ENCODE measurements at regions not wholly inside any gene's neighbourhood (a gene's known extent, or its start where the extent isn't known, plus 50 kb on each side); places are given as distances from the start of the nearest gene placed in this dataset.

GRCh38 chr6:140980265-140980887 lies 1152.3 kb upstream of the GJE1 start:
- Histone ChIP-seq H3K4me1 (ENCODE audit: control insufficient read depth in 2 of 2, insufficient read depth in 2 of 2, low read length in 2 of 2) (no peaks in the 10 kb centered on the region), H3K27me3 (ENCODE audit: control insufficient read depth in 2 of 2, insufficient read depth in 1 of 2, low read length in 1 of 2) (no peaks in the 10 kb centered on the region), H3K4me3 (ENCODE audit: low read length in 2 of 2) (no peak overlapping the region), H3K36me3 (ENCODE audit: control insufficient read depth in 2 of 2, insufficient read depth in 2 of 2, low read length in 1 of 2) (no peaks in the 10 kb centered on the region), H3K9me3 (ENCODE audit: control insufficient read depth in 2 of 2, insufficient read depth in 1 of 2, low read length in 1 of 2) (no peaks in the 10 kb centered on the region), H3K27ac (ENCODE audit: low read depth in 1 of 2, low read length in 1 of 2) (no peak overlapping the region)
- DNase-seq (ENCODE audit: low read depth in 6 of 9, low spot score in 9 of 9): no peak
- 76% methylated on average over 6 of the region's 6 CpGs for WGBS

GRCh38 chr6:140979642-140980091 lies 1153.1 kb upstream of the GJE1 start:
- Histone ChIP-seq H3K9me3 (ENCODE audit: control insufficient read depth in 2 of 2, insufficient read depth in 1 of 2, low read length in 1 of 2) (no peaks in the 10 kb centered on the region), H3K27ac (ENCODE audit: low read depth in 1 of 2, low read length in 1 of 2) (no peak overlapping the region), H3K4me1 (ENCODE audit: control insufficient read depth in 2 of 2, insufficient read depth in 2 of 2, low read length in 2 of 2) (no peaks in the 10 kb centered on the region), H3K4me3 (ENCODE audit: low read length in 2 of 2) (no peak overlapping the region), H3K36me3 (ENCODE audit: control insufficient read depth in 2 of 2, insufficient read depth in 2 of 2, low read length in 1 of 2) (no peaks in the 10 kb centered on the region), H3K27me3 (ENCODE audit: control insufficient read depth in 2 of 2, insufficient read depth in 1 of 2, low read length in 1 of 2) (no peaks in the 10 kb centered on the region)
- WGBS: 83% methylated on average over 4 of the region's 4 CpGs
- no peak for DNase-seq (ENCODE audit: low read depth in 6 of 9, low spot score in 9 of 9)

- Histone ChIP-seq H3K4me3 (ENCODE audit: low read length in 2 of 2) (no peak overlapping the region), H3K27me3 (ENCODE audit: control insufficient read depth in 2 of 2, insufficient read depth in 1 of 2, low read length in 1 of 2) (no peaks in the 10 kb centered on the region), H3K36me3 (ENCODE audit: control insufficient read depth in 2 of 2, insufficient read depth in 2 of 2, low read length in 1 of 2) (no peaks in the 10 kb centered on the region), H3K27ac (ENCODE audit: low read depth in 1 of 2, low read length in 1 of 2) (no peak overlapping the region), H3K4me1 (ENCODE audit: control insufficient read depth in 2 of 2, insufficient read depth in 2 of 2, low read length in 2 of 2) (no peaks in the 10 kb centered on the region), H3K9me3 (ENCODE audit: control insufficient read depth in 2 of 2, insufficient read depth in 1 of 2, low read length in 1 of 2) (no peaks in the 10 kb centered on the region)
- WGBS: 64% methylated on average over 2 of the region's 2 CpGs
- no peak for DNase-seq (ENCODE audit: low read depth in 6 of 9, low spot score in 9 of 9)
Measured at GRCh38 chr6:140977403-140977802, 1155.3 kb upstream of the GJE1 start.

GRCh38 chr6:140976806-140977205 lies 1155.9 kb upstream of the GJE1 start:
- Histone ChIP-seq H3K27me3 (ENCODE audit: control insufficient read depth in 2 of 2, insufficient read depth in 1 of 2, low read length in 1 of 2) (no peaks in the 10 kb centered on the region), H3K36me3 (ENCODE audit: control insufficient read depth in 2 of 2, insufficient read depth in 2 of 2, low read length in 1 of 2) (no peaks in the 10 kb centered on the region), H3K4me3 (ENCODE audit: low read length in 2 of 2) (no peak overlapping the region), H3K27ac (ENCODE audit: low read depth in 1 of 2, low read length in 1 of 2) (no peak overlapping the region), H3K4me1 (ENCODE audit: control insufficient read depth in 2 of 2, insufficient read depth in 2 of 2, low read length in 2 of 2) (no peaks in the 10 kb centered on the region), H3K9me3 (ENCODE audit: control insufficient read depth in 2 of 2, insufficient read depth in 1 of 2, low read length in 1 of 2) (no peaks in the 10 kb centered on the region)
- WGBS: 91% methylated on average over 3 of the region's 3 CpGs
- no peak for DNase-seq (ENCODE audit: low read depth in 6 of 9, low spot score in 9 of 9)

- Histone ChIP-seq H3K4me3 (ENCODE audit: low read length in 2 of 2) (no peak overlapping the region), H3K9me3 (ENCODE audit: control insufficient read depth in 2 of 2, insufficient read depth in 1 of 2, low read length in 1 of 2) (no peaks in the 10 kb centered on the region), H3K4me1 (ENCODE audit: control insufficient read depth in 2 of 2, insufficient read depth in 2 of 2, low read length in 2 of 2) (no peaks in the 10 kb centered on the region), H3K27me3 (ENCODE audit: control insufficient read depth in 2 of 2, insufficient read depth in 1 of 2, low read length in 1 of 2) (no peaks in the 10 kb centered on the region), H3K27ac (ENCODE audit: low read depth in 1 of 2, low read length in 1 of 2) (no peak overlapping the region), H3K36me3 (ENCODE audit: control insufficient read depth in 2 of 2, insufficient read depth in 2 of 2, low read length in 1 of 2) (no peaks in the 10 kb centered on the region)
- DNase-seq (ENCODE audit: low read depth in 6 of 9, low spot score in 9 of 9): no peak
Measured at GRCh38 chr6:140970485-140970884, 1162.2 kb upstream of the GJE1 start.

GRCh38 chr6:140968062-140968461 lies 1164.7 kb upstream of the GJE1 start:
- no peak overlapping the region for H3K4me3 ChIP-seq (ENCODE audit: low read length in 2 of 2)
- no peaks in the 10 kb centered on the region for H3K36me3 ChIP-seq (ENCODE audit: control insufficient read depth in 2 of 2, insufficient read depth in 2 of 2, low read length in 1 of 2)
- no peak for DNase-seq (ENCODE audit: low read depth in 6 of 9, low spot score in 9 of 9)
- 96% methylated on average over 3 of the region's 3 CpGs for WGBS
- H3K9me3 ChIP-seq (ENCODE audit: control insufficient read depth in 2 of 2, insufficient read depth in 1 of 2, low read length in 1 of 2): no peaks in the 10 kb centered on the region
- H3K4me1 ChIP-seq (ENCODE audit: control insufficient read depth in 2 of 2, insufficient read depth in 2 of 2, low read length in 2 of 2): no peaks in the 10 kb centered on the region
- no peaks in the 10 kb centered on the region for H3K27me3 ChIP-seq (ENCODE audit: control insufficient read depth in 2 of 2, insufficient read depth in 1 of 2, low read length in 1 of 2)
- H3K27ac ChIP-seq (ENCODE audit: low read depth in 1 of 2, low read length in 1 of 2): no peak overlapping the region

GRCh38 chr6:140966676-140967075 lies 1166.0 kb upstream of the GJE1 start:
- H3K4me3 ChIP-seq (ENCODE audit: low read length in 2 of 2): no peak overlapping the region
- DNase-seq (ENCODE audit: low read depth in 6 of 9, low spot score in 9 of 9): no peak
- no peaks in the 10 kb centered on the region for H3K27me3 ChIP-seq (ENCODE audit: control insufficient read depth in 2 of 2, insufficient read depth in 1 of 2, low read length in 1 of 2)
- no peak overlapping the region for H3K27ac ChIP-seq (ENCODE audit: low read depth in 1 of 2, low read length in 1 of 2)
- H3K9me3 ChIP-seq (ENCODE audit: control insufficient read depth in 2 of 2, insufficient read depth in 1 of 2, low read length in 1 of 2): no peaks in the 10 kb centered on the region
- H3K4me1 ChIP-seq (ENCODE audit: control insufficient read depth in 2 of 2, insufficient read depth in 2 of 2, low read length in 2 of 2): no peaks in the 10 kb centered on the region
- H3K36me3 ChIP-seq (ENCODE audit: control insufficient read depth in 2 of 2, insufficient read depth in 2 of 2, low read length in 1 of 2): no peaks in the 10 kb centered on the region

- Histone ChIP-seq H3K4me1 (ENCODE audit: control insufficient read depth in 2 of 2, insufficient read depth in 2 of 2, low read length in 2 of 2) (no peaks in the 10 kb centered on the region), H3K36me3 (ENCODE audit: control insufficient read depth in 2 of 2, insufficient read depth in 2 of 2, low read length in 1 of 2) (no peaks in the 10 kb centered on the region), H3K27me3 (ENCODE audit: control insufficient read depth in 2 of 2, insufficient read depth in 1 of 2, low read length in 1 of 2) (no peaks in the 10 kb centered on the region), H3K27ac (ENCODE audit: low read depth in 1 of 2, low read length in 1 of 2) (no peak overlapping the region), H3K9me3 (ENCODE audit: control insufficient read depth in 2 of 2, insufficient read depth in 1 of 2, low read length in 1 of 2) (no peaks in the 10 kb centered on the region), H3K4me3 (ENCODE audit: low read length in 2 of 2) (no peak overlapping the region)
- WGBS: 95% methylated on average over 3 of the region's 3 CpGs
- DNase-seq (ENCODE audit: low read depth in 6 of 9, low spot score in 9 of 9): no peak
Measured at GRCh38 chr6:140960566-140960965, 1172.2 kb upstream of the GJE1 start.

GRCh38 chr6:140957386-140957785 lies 1175.3 kb upstream of the GJE1 start:
- Histone ChIP-seq H3K27me3 (ENCODE audit: control insufficient read depth in 2 of 2, insufficient read depth in 1 of 2, low read length in 1 of 2) (no peaks in the 10 kb centered on the region), H3K4me3 (ENCODE audit: low read length in 2 of 2) (no peak overlapping the region), H3K4me1 (ENCODE audit: control insufficient read depth in 2 of 2, insufficient read depth in 2 of 2, low read length in 2 of 2) (no peaks in the 10 kb centered on the region), H3K9me3 (ENCODE audit: control insufficient read depth in 2 of 2, insufficient read depth in 1 of 2, low read length in 1 of 2) (no peaks in the 10 kb centered on the region), H3K36me3 (ENCODE audit: control insufficient read depth in 2 of 2, insufficient read depth in 2 of 2, low read length in 1 of 2) (no peaks in the 10 kb centered on the region), H3K27ac (ENCODE audit: low read depth in 1 of 2, low read length in 1 of 2) (no peak overlapping the region)
- DNase-seq (ENCODE audit: low read depth in 6 of 9, low spot score in 9 of 9): no peak
- 95% methylated on average over 2 of the region's 2 CpGs for WGBS

Measured in thymus (tissue), 11 donors.